Nephron (organoid): ENCODE measurements at regions not wholly inside any gene's neighbourhood (a gene's known extent, or its start where the extent isn't known, plus 50 kb on each side); places are given as distances from the start of the nearest gene placed in this dataset.

Experiments used
- H3K27ac Mint-ChIP-seq, 3 experiments: 2 replicates each; pipeline ENCODE4 v1.8.0; 2020; ENCODE audit warnings: mixed read lengths in 3 of 3, mild to moderate bottlenecking in 2 of 3, moderate library complexity in 1 of 3
- H3K27me3 Mint-ChIP-seq: 2 replicates; pipeline ENCODE4 v1.8.0; 2021; ENCODE audit warnings: low read depth, mild to moderate bottlenecking, moderate library complexity, mixed read lengths
- H3K36me3 Mint-ChIP-seq: 2 replicates; pipeline ENCODE4 v1.8.0; 2020; ENCODE audit warnings: low read depth, mixed read lengths
- H3K4me1 Mint-ChIP-seq: 2 replicates; pipeline ENCODE4 v1.8.0; 2020; ENCODE audit warnings: mixed read lengths
- H3K4me3 Mint-ChIP-seq, 3 experiments: 2 replicates each; pipeline ENCODE4 v1.8.0; 2020; ENCODE audit warnings: mild to moderate bottlenecking in 3 of 3, mixed read lengths in 3 of 3, moderate library complexity in 2 of 3
- H3K9me3 Mint-ChIP-seq: 2 replicates; pipeline ENCODE4 v1.8.0; 2020; ENCODE audit warnings: mixed read lengths
- CTCF ChIP-seq, 3 experiments: fragments of 200-600 bp; sonication (generic); IDR thresholded peaks; one replicate each; pipeline ENCODE4 v1.5.0; 2021; ENCODE audit warnings: antibody characterized with exemption in 3 of 3; ENCODE audit not compliant: unreplicated experiment in 3 of 3

GRCh38 chr9:126234681-126235335 is 91.8 kb upstream of the MVB12B start:
- Mint-ChIP-seq H3K4me1 (no peaks in the 10 kb centered on the region), H3K36me3 (no peaks in the 10 kb centered on the region), H3K9me3 (peaks cover 8% of the 10 kb centered on the region), H3K4me3 (no peak overlapping the region), H3K27ac (no peak overlapping the region), H3K27me3 (peaks cover 14% of the 10 kb centered on the region)
- no peak for TF ChIP-seq CTCF (IDR thresholded peaks at IDR 0.05; ENCODE audit: unreplicated experiment in 3 of 3)

GRCh38 chr9:126235336-126236243 is 91.0 kb upstream of the MVB12B start:
- Mint-ChIP-seq H3K4me3 (no peak overlapping the region), H3K36me3 (no peaks in the 10 kb centered on the region), H3K4me1 (no peaks in the 10 kb centered on the region), H3K9me3 (peaks cover 8% of the 10 kb centered on the region), H3K27ac (no peak overlapping the region), H3K27me3 (peaks cover 16% of the 10 kb centered on the region)
- no peak for TF ChIP-seq CTCF (IDR thresholded peaks at IDR 0.05; ENCODE audit: unreplicated experiment in 3 of 3)

- no peak overlapping the region for H3K27ac Mint-ChIP-seq
- peaks cover 16% of the 10 kb centered on the region for H3K27me3 Mint-ChIP-seq
- no peak overlapping the region for H3K4me3 Mint-ChIP-seq
- TF ChIP-seq CTCF (IDR thresholded peaks at IDR 0.05; ENCODE audit: unreplicated experiment in 3 of 3), result no peak
- H3K4me1 Mint-ChIP-seq, result no peaks in the 10 kb centered on the region
- H3K9me3 Mint-ChIP-seq, result peaks cover 8% of the 10 kb centered on the region
- H3K36me3 Mint-ChIP-seq, result no peaks in the 10 kb centered on the region
These were observed 90.4 kb upstream of the MVB12B start for GRCh38 chr9:126236273-126236672.

GRCh38 chr9:126238415-126238814 is 88.2 kb upstream of the MVB12B start:
- Mint-ChIP-seq H3K27ac (no peak overlapping the region), H3K36me3 (no peaks in the 10 kb centered on the region), H3K4me1 (no peaks in the 10 kb centered on the region), H3K27me3 (peaks cover 11% of the 10 kb centered on the region), H3K9me3 (peaks cover 11% of the 10 kb centered on the region), H3K4me3 (no peak overlapping the region)
- no peak for TF ChIP-seq CTCF (IDR thresholded peaks at IDR 0.05; ENCODE audit: unreplicated experiment in 3 of 3)

- H3K4me1 Mint-ChIP-seq, result no peaks in the 10 kb centered on the region
- no peak for TF ChIP-seq CTCF (IDR thresholded peaks at IDR 0.05; ENCODE audit: unreplicated experiment in 3 of 3)
- H3K36me3 Mint-ChIP-seq, result no peaks in the 10 kb centered on the region
- H3K27ac Mint-ChIP-seq, result no peak overlapping the region
- peaks cover 14% of the 10 kb centered on the region for H3K9me3 Mint-ChIP-seq
- H3K4me3 Mint-ChIP-seq, result no peak overlapping the region
- peaks cover 11% of the 10 kb centered on the region for H3K27me3 Mint-ChIP-seq
These were observed 87.1 kb upstream of the MVB12B start for GRCh38 chr9:126239515-126239914.
